Skin of body (tissue), 1 donor: ENCODE measurements at regions not wholly inside any gene's neighbourhood (a gene's known extent, or its start where the extent isn't known, plus 50 kb on each side); places are given as distances from the start of the nearest gene placed in this dataset.

ENCODE experiments used
- DNase-seq: peaks from one replicate; lab custom pipeline; 2025; lab: John Stamatoyannopoulos, UW

DNA sequence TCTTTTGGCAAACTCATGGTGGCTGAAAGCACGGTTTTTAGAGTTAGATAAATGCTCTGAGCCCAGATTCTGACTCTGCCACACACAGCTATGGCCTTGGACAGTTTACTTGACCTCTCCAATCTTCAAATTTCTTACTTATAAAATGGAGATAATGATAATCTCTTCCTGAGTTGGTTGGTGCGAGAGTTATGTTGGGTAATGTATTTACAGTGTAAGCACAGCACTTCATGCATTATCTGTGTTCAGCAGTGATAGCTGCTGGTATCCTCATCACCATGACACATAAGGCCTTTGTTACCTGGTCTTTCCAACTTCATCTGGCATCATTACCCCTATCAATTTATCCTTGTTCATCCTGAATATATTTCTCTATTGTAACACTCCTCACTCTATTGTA is 178.8 kb upstream of the ELL2 start:
- no peak for DNase-seq

DNA sequence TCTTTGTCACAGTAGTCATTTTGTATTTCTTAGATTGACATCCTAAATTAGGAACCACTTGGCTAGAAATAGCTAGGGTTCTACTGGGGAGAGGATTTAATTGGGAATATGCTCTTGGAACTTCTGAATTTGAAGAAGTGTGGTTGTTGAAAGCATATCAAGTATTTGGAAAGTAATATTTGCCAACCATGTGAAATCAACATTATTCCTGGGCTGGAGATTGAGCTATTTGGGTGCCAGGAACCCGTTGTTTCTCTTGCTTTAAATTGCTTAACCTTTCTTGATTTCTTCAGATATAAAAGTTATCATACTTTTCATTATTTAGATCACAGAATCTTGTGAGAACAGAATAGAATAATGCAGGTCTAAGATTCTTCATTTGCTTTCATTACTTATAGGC is 178.4 kb upstream of the ELL2 start:
- no peak for DNase-seq

DNA sequence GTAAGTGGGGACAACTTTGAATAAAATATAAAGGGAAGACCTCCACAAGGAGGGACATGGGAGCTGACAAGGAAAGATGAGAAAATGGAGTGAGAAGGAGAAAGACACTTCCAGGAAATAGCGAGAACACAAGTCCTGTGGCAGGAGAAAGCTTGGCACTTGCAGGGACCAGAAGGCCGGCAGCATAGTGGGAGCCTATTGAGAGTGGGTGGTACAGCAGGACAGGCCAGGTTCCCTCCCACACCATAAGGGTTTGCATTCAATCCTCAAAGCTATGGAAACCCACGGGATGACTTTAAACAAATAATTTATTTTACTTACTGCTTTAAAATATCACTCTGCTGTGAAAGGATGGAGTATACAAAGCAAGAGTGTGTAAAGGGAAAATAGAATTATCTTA is 173.2 kb upstream of the ELL2 start:
- DNase-seq, result no peak

DNA sequence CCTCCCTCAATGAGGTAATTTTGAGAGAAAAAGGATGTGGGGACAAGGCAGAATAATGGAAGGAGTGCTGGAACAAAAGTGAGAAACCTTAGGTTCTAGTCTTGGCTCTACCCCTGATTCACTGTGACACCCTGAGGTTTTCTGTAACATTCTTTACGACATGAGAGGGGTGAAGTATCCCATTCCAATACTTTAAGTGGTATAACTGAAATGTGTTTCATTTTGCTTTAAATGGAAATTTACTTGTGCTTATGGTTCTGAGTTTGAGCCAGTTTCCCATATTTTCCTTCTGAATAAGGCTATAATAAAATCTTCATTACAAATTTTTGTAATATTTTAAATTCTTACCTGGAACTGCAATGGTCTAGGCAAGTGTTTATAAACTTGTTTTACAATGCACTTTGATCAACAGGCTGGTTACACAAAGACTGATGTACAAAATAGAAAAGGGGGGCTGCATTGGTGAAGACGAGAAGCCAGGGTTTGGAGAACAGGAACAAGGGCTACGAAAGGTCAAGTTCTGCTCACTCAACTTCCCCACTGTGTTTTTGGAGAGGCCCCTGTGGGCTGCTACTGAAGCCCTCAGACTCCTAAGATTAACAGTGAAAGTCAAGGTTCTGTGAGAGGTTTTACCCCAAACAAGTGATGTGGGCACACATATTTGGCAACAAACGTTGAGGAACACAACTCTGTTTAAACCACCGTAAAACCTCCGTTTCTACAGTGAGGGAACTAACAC is 171.9 kb upstream of the ELL2 start:
- no peak for DNase-seq

DNA sequence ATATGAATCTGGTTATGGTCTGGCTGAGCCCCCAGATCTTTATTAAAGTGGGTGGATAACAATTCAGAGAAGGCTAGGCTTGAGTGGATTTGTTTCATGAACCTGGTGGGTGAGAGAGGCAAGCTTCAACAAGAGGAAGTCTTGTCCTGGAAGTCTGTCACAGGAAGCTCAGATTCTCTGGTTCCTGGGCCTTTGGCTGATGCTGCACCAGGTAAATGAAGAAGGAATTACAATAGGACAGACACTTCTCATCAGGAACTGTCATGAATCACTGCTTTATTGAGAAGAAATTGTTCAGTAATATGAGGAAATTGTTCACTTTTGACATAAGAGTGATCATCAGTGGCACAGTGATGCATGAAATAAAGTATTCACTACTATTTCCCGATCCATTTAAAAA is 167.6 kb upstream of the ELL2 start:
- DNase-seq, result no peak

DNA sequence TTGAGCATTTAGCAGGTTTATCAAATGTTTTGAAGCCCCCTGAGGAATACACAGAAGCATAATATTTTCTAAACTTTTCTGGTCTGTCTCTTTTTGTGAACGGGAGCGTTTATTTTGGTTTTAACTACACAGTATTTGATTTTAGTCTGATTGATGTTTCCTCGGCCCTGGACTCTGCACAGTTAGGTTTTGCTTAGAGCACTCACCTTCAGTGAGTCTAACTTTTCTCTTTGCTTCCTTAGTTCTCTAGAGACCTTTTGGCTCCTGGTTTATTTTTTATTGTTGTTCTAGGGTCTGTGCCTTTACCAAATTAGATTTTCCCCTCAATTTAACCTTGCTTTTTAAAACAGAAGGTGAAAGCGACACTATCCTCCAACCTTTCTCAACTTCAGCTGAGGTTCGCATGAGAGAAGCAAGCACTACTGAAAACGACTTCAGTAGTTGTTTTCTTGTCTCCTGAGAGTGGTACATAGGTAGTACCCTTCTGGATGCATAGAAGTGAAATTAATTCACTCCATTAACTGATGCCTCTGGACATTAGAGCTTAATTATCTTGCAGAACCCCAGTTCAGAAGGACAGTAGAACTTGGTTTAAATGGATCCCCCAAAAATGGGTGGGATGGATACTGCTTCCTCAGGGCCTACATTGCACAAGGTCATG is 166.7 kb upstream of the ELL2 start:
- DNase-seq, result no peak

DNA sequence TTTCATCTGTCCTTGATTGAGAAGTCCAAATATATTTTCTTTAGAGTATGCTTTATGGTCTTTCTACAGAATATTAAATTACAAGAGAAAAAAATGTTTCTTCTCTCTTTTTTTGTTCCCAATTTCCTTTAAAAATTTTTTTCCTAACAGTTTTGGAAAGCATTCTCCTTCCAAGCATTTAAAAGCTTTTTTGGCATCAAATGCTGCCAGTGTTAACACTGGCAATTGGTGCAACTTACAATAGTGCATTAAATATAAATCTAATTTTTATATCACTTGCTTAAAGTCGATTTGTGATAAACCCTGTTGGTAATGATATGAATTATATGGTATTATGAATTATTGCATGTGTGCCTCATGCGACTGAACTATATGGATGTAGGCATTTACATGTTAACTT is 165.9 kb upstream of the ELL2 start:
- no peak for DNase-seq

DNA sequence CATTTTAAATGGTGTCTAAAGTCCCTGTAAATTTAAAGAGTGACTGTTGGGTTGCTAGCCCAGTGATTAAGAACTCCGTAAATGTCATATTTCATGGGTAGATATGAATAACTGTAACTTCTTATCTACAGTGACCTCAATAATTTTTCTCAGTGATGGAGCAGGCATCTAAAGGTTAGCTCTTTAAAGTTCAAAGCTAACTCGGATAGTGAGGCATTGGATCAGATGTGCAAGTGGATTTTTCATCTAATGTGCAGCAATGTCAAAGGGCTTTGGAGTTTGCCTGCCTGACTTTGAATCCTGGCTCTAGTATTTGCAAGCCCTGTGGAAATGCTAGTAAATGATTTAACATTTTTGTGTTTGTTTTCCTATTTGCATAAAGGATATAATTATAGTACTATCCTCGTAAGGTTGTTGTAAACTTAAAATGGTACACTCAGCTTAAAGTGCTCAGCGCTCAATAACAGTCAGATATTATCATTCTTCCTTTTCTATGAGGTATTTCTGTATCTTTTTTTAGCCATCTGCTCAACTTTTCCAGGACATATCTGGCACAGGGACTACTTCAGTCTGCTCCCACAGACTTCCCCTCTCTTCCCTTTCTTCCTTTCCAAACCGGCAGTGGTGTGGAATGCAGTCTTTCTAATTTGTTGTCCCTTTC is 163.7 kb upstream of the ELL2 start:
- DNase-seq, result no peak

DNA sequence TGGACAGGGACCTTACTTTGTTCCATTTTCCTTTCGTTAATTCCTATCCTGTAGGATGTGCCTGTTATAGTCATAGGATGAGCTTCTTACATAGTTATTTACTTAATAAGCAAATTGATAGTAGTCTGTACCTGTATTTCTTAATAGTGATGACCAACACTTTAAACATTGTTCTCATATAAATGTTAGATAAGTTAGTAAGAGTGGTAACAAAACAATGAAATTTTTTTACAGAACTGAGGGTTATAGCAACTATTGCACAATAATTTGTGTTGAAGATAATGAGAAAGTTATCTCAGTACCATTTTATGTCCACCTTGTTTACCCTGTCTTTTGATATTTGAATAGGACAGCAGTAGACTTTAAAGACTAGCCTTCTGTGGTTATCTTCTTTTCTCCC is 162.9 kb upstream of the ELL2 start:
- no peak for DNase-seq

DNA sequence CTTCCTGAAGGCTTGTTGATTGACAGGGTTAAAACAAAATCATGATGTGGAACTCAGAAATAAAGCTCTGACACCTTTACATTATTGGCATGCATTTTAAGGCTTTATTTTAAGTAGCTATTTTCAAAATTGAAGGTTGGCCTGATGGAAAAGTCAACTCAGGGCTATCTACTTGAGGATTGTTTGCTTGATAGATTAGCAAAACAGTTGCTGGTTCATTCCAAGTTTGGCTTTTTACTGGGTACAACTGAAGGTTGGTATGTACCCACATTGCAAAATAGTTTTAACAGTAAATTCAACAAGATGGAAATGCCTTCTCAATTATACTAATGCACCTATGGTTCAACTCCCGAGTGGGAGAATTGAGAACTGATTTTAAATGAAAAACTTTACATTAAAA is 161.8 kb upstream of the ELL2 start:
- DNase-seq, result no peak

DNA sequence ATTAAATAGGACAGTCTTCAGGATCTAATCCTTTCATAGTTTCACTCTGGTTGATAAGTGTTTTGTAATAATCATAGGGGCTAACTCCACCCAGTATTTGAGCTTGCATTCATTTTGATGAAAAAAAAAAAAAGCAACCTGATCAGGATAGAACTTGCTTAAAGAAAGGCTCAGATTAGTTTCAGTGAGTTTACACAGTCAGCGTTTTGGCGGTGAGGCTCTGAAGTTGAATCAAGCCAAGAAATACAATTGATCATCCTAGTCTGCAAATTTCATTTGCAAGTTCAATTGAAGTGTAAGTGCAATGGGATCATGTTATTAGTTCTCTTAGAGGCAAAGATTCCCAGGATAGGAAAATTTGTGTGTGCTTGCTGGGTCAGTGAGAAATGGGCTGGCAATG is 159.7 kb upstream of the ELL2 start:
- DNase-seq, result no peak

DNA sequence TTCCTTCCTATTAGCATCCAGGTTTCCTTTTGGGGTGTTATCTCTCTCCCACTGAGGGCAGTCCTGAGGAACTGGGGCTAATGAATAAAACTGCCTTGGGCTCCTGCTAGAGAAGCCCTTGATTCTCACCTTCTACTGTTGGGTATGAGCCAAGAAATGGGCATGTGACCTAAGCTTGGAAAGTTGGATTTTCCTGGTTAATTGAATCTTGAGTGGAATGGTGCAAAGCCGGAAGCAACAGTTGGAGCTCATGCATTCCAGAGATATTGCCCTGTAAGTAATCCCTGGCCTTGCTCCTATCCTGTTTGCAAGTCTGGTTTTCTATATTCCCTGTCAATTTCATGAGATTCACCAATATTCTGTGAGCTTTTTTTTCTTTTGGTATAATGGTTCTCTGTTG is 158.5 kb upstream of the ELL2 start:
- DNase-seq, result no peak

DNA sequence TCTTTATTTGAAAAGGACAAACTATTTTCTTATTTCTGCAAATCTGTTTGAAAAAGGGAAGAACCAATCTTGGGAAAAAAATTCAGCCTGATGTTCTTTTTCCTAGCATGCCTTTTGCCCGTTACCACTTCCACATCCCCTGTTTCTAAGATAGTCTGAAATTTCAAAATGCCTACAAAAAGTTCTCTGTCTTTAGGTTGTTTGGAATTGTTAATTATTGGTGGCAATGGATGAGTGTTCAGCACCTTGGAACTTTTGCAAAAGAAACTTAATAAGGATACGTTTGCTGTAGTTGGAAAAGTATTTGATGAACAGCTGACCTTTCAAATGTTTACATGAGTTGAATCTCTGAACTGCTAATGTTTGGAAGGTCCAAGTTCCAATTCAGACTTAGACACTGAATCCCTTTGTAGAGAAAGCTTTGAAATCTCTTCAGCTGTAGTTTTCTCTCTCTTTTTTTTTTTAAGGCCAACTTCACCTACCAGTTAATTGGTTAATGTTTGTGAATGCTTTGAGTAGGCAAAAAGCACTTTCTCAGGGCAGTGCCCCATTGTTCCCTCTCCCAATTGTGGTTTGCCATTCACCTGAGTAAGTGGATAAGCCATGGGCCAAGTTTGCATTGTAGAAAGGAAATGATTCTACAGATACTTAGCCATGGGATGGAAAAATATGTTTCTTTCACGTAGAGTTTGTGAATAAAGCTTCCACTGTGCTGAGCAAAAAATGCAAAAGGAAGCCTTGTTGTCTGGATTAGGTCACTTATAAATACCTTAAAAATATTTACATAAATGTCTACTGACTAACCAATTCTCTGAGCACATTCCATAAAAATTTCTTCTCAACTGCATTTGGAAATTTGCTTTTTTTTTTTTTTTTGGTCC is 156.4 kb upstream of the ELL2 start:
- no peak for DNase-seq

DNA sequence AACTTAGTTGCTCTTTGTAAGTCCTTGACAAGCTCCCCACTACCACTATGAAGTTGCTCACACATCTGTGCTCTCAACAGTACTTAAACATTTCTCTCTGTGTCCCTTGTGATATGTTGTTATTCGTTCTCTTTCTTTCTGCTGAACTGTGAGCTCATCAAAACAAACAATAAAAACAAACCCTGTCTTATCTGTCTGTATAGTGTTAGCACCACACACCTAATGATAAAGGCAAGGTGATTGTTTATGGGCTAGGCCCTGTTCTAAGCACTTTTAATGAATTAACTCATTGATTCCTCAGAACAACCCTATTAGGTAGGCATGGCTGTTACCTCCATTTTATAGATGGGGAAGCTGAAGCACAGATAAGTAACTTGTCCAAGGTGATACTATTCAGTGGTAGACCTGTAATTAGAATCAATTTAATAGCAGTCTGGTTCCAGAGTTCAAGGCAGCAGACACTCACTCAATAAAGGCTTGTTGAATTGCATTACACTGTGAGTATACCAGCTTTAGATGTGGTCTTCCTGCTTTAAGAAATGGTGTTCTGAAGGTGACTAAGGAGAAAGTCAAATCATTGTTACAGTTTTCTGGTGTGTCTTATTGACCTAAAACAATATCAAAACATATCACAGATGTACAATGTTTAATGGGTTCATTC is 153.6 kb upstream of the ELL2 start:
- DNase-seq, result no peak

DNA sequence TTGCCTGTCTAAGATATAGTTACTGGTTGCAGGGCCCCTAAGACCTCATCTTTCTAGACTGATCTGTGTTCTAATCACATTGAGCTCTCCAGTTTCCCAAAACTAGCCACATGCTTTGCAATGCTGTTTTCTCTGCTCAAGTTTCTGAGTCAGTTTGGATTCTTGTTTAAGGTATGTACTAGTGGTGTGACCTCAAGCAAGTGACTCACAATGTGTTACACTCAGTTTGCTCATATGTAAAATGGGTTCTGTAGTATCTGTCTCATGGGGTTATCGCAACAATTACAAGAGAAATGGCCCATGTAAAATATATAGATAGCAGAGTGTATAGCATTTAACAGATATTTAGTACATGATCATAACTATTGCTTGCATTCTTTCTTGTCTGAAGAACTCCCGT is 153.1 kb upstream of the ELL2 start:
- DNase-seq, result no peak

DNA sequence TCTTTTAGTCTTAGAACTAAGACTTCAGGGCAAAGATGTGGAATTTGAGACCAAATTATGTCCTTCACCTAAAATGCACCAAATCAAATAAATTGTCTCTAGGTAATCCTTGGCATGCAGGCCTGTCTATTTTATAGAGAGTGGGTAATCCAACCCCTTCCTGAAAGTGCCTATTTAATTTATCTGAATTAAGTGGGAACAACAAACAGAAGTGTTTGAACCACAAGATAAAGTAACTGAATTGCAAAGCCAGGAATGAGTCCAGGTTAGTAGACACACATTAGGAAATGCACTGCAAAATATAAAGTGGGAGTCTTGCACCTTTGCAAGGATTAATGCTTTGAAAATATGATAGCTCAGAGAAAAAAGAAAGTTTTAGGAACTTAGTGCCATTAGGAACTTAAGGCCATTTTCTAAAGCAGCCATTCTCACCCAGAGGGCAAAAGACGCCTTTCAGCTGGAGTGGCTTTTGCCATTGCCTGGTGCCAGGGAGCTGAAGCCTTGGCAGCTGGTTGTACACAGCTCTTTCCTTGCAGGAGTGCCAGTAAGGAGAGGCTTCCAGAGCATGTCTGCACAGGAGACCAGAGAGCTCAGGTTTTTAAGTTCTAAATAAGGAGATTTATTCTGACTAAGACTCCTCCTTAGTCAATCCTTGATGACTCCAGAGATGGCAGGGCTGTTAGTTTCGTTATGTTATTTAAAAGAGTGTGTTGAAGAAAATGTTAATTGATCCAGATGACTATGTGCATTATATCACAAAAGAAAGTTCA is 151.7 kb upstream of the ELL2 start:
- no peak for DNase-seq

DNA sequence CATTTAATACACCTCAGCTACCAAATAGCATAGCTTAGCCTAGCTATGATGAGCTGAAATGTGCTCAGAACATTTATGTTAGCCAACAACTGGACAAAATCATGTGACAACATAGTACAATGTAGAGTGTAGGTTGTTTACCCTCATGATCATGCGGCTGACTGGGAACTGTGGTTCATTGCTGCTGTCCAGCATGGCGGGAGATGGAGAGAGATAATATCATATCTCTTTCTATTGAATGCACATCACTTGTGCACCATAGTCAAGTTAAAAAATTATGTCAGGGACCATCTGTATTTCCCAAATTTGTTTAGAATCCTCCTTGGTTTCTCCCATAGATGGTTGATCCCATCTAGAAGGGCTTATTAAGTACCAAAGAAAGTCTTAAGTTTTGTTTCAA is 151.1 kb upstream of the ELL2 start:
- no peak for DNase-seq

DNA sequence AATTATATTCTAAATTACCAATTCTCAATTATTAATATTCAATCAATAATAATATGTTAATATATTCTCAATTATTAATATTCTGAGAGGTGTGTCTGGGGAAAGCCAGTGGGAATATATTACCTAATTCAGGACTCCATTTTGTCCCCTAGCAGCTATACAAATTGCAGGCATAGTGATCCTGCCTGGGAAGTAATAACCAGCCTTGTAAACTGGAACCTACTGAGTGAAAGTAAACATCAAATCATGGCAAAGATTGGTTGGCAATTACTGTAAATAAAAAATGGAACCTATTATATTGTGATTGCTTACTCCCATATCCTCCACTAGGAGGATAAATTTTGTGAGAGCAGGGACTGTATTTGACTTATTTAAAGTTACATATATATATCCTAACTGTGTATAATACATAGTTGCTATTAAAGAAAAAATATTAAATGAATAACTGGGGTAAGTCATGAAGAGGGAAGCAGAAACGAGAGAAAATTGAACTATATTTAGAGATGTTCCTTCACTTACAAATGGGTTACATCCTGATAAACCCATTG is 150.5 kb upstream of the ELL2 start:
- DNase-seq, result no peak

DNA sequence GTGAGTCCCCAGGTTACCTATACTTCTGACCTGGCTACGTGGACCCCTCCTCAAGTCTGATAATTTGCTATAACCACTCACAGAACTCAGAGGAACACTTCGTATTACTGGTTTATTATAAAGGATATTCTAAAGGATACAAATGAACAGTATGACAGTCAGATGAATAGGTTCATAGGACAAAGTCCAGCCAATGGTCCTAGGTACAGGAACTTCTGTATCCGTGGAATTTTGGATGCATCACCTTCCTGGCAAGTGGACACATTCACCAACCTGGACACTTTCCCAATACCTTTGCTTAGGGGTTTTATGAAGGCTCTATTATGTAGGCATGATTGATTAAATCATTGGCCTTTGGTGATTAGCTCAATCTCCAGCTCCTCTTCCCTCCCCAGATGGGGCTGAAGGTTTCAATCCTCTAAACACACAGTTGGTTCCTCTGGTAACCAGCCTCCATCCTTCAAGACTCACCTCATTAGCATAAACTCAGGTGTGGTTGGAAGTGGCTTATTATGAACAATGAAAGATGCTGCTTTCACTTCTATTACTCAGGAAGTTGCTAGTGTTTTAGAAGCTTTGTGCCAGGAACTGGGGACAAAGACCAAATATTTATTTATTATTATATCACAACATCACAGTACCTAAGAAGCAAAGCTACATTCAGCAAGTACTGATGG is 149.6 kb upstream of the ELL2 start:
- no peak for DNase-seq

DNA sequence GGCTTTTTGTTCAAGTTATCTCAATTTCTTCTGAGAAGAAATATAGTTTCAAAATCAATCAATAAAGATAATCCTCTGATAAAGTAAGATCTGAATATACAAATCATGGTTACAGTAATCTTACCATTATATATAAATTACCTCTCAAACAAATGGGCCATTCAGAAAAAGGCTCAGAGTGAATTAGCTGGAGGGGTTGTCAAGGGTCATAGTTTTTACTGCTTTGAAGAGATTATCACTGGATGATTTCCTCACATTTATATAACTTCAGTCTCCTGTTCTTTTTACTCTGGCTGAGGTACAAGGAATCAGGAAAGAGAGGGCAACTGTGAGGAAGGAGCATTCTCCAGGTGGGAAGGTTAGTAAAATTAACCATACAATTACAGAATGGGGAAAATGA is 148.6 kb upstream of the ELL2 start:
- no peak for DNase-seq
